ENCODE measurements at regions not wholly inside any gene's neighbourhood (a gene's known extent, or its start where the extent isn't known, plus 50 kb on each side); places are given as distances from the start of the nearest gene placed in this dataset.

- TF ChIP-seq CTCF (IDR thresholded peaks at IDR 0.05; ENCODE audit: borderline replicate concordance, extremely low read depth, low read length, poor library complexity, severe bottlenecking) (no peak), EZH2 (IDR thresholded peaks at IDR 0.05; ENCODE audit: borderline replicate concordance, low read depth, low read length, severe bottlenecking) (no peak)
Observed at GRCh38 chr18:78393086-78393862, 586.3 kb upstream of the SALL3 start.

Data from DND-41 (cell line).